Liver (tissue), 8 donors: ENCODE measurements at regions not wholly inside any gene's neighbourhood (a gene's known extent, or its start where the extent isn't known, plus 50 kb on each side); places are given as distances from the start of the nearest gene placed in this dataset.

Experiments used
- DNase-seq: peaks from one replicate; pipeline ENCODE4 v3.0.0-alpha.2; 2017; ENCODE audit warnings: low spot score
- H3K27ac ChIP-seq, 2 donors: one replicate each; pipeline ENCODE4 v1.7.0; 2013; ENCODE audit warnings: inconsistent platforms in 2 of 2, low read length in 2 of 2, control low read depth in 1 of 2, low read depth in 1 of 2, mild to moderate bottlenecking in 1 of 2
- H3K27me3 ChIP-seq, 4 donors: one replicate each; pipeline versions ENCODE4 v1.6.1 to v1.7.0; 2013; ENCODE audit warnings: low read length in 3 of 4, inconsistent platforms in 1 of 4, mild to moderate bottlenecking in 1 of 4, moderate library complexity in 1 of 4; ENCODE audit not compliant: control insufficient read depth in 4 of 4, insufficient read depth in 4 of 4
- H3K36me3 ChIP-seq, 4 donors: one replicate each; pipeline versions ENCODE4 v1.6.1 to v1.7.0; 2013; ENCODE audit warnings: low read length in 3 of 4, mild to moderate bottlenecking in 3 of 4, low read depth in 1 of 4, moderate library complexity in 1 of 4; ENCODE audit not compliant: control insufficient read depth in 4 of 4, insufficient read depth in 3 of 4
- H3K4me1 ChIP-seq, 4 donors: one replicate each; pipeline versions ENCODE4 v1.6.1 to v1.7.0; 2013; ENCODE audit warnings: low read length in 3 of 4, mild to moderate bottlenecking in 3 of 4, moderate library complexity in 1 of 4; ENCODE audit not compliant: control insufficient read depth in 4 of 4, insufficient read depth in 4 of 4
- H3K4me3 ChIP-seq, 3 donors: one replicate each; pipeline versions ENCODE4 v1.6.1 to v1.7.0; 2013; ENCODE audit warnings: low read length in 3 of 3, control low read depth in 1 of 3, low read depth in 1 of 3, mild to moderate bottlenecking in 1 of 3
- H3K9ac ChIP-seq, 2 donors: one replicate each; pipeline ENCODE4 v1.7.0; 2013; ENCODE audit warnings: low read length in 2 of 2, mild to moderate bottlenecking in 2 of 2, moderate library complexity in 2 of 2, control low read depth in 1 of 2, low read depth in 1 of 2
- H3K9me3 ChIP-seq, 4 donors: one replicate each; pipeline versions ENCODE4 v1.6.1 to v1.7.0; 2013; ENCODE audit warnings: low read length in 3 of 4; ENCODE audit not compliant: control insufficient read depth in 4 of 4
- ATF3 ChIP-seq: IDR thresholded peaks from 2 replicates; pipeline ENCODE4 v1.6.1; 2016; ENCODE audit warnings: antibody characterized with exemption
- CTCF ChIP-seq: fragments of 150-350 bp; IDR thresholded peaks from 2 replicates; pipeline ENCODE4 v1.5.1; 2017; ENCODE audit warnings: improper control_type of control experiment, low read depth, low read length; ENCODE audit not compliant: missing input control
- EGR1 ChIP-seq, 2 donors: IDR thresholded peaks; 2 replicates each; pipeline ENCODE4 v1.6.1; 2016 to 2018; ENCODE audit warnings: antibody characterized with exemption in 2 of 2, low read depth in 2 of 2
- FOXA1 ChIP-seq: IDR thresholded peaks from 2 replicates; pipeline ENCODE4 v1.6.1; 2016; ENCODE audit warnings: antibody characterized with exemption
- FOXA2 ChIP-seq: IDR thresholded peaks from 2 replicates; pipeline ENCODE4 v1.6.1; 2016; ENCODE audit warnings: antibody characterized with exemption
- GABPA ChIP-seq, 2 donors: IDR thresholded peaks in 1 of 2; conservative IDR thresholded peaks in 1 of 2; 2 replicates each; pipeline ENCODE4 v1.6.1; 2016; ENCODE audit warnings: antibody characterized with exemption in 2 of 2, mild to moderate bottlenecking in 1 of 2, moderate library complexity in 1 of 2
- HNF4A ChIP-seq, 2 donors: conservative IDR thresholded peaks; 2 replicates each; pipeline ENCODE4 v1.6.1; 2016; ENCODE audit warnings: antibody characterized with exemption in 2 of 2, mild to moderate bottlenecking in 2 of 2
- HNF4G ChIP-seq: IDR thresholded peaks from 2 replicates; pipeline ENCODE4 v1.6.1; 2016; ENCODE audit warnings: antibody characterized with exemption
- JUND ChIP-seq, 2 donors: IDR thresholded peaks; 2 replicates each; pipeline ENCODE4 v1.6.1; 2016; ENCODE audit warnings: antibody characterized with exemption in 2 of 2
- MAX ChIP-seq: IDR thresholded peaks from 2 replicates; pipeline ENCODE4 v1.6.1; 2016; ENCODE audit warnings: antibody characterized with exemption
- NR2F2 ChIP-seq: IDR thresholded peaks from 2 replicates; pipeline ENCODE4 v1.6.1; 2016; ENCODE audit warnings: antibody characterized with exemption
- RAD21 ChIP-seq, 2 donors: IDR thresholded peaks; 2 replicates each; pipeline ENCODE4 v1.6.1; 2016; ENCODE audit warnings: antibody characterized with exemption in 2 of 2, mild to moderate bottlenecking in 2 of 2
- REST ChIP-seq: IDR thresholded peaks from 2 replicates; pipeline ENCODE4 v1.6.1; 2016; ENCODE audit warnings: antibody characterized with exemption, mild to moderate bottlenecking
- RXRA ChIP-seq, 2 donors: IDR thresholded peaks; 2 replicates each; pipeline ENCODE4 v1.6.1; 2017 to 2018; ENCODE audit warnings: antibody characterized with exemption in 2 of 2, mild to moderate bottlenecking in 1 of 2
- SP1 ChIP-seq: IDR thresholded peaks from 2 replicates; pipeline ENCODE4 v1.6.1; 2018; ENCODE audit warnings: antibody characterized with exemption, mild to moderate bottlenecking
- TAF1 ChIP-seq: conservative IDR thresholded peaks from 2 replicates; pipeline ENCODE4 v1.6.1; 2016; ENCODE audit warnings: antibody characterized with exemption, mild to moderate bottlenecking
- YY1 ChIP-seq: IDR thresholded peaks from 2 replicates; pipeline ENCODE4 v1.6.1; 2016; ENCODE audit warnings: antibody characterized with exemption, mild to moderate bottlenecking
- ZBTB33 ChIP-seq: IDR thresholded peaks from 2 replicates; pipeline ENCODE4 v1.6.1; 2016; ENCODE audit warnings: antibody characterized with exemption
- WGBS: extraction: QIAGEN DNeasy Blood & Tissue Kit; methylation state at CpG from one replicate; pipeline ENCODE4 v1.1.7; 2013; 5-methylcytosine and 5-hydroxymethylcytosine counted together
- donor health status: healthy.
- donor health status: healthy.
- donor health status: healthy.
- donor health status: healthy.
- donor health status: healthy.

GRCh38 chr16:6692874-6693273 is 639.8 kb upstream of the RBFOX1 start:
- H3K27me3 ChIP-seq: no peaks in the 10 kb centered on the region
- H3K27ac ChIP-seq: no peak overlapping the region
- peaks cover 0 to 2% (median 0%) of the 10 kb centered on the region in 4 donors for H3K9me3 ChIP-seq
- 93% methylated on average over 5 of the region's 5 CpGs for WGBS
- H3K36me3 ChIP-seq: no peaks in the 10 kb centered on the region
- no peak for TF ChIP-seq EGR1 (IDR thresholded peaks at IDR 0.05; ENCODE audit: low read depth in 2 of 2)
- no peak for TF ChIP-seq NR2F2
- TF ChIP-seq YY1: no peak
- DNase-seq: no peak
- H3K4me1 ChIP-seq: no peaks in the 10 kb centered on the region
- no peak overlapping the region for H3K9ac ChIP-seq
- H3K4me3 ChIP-seq: no peak overlapping the region

- Histone ChIP-seq H3K9ac (no peak overlapping the region), H3K4me3 (no peak overlapping the region), H3K36me3 (no peaks in the 10 kb centered on the region), H3K27ac (no peak overlapping the region), H3K4me1 (no peaks in the 10 kb centered on the region), H3K27me3 (no peaks in the 10 kb centered on the region), H3K9me3 (peaks cover 0 to 5% (median 0%) of the 10 kb centered on the region in 4 donors)
- 61% methylated on average over 4 of the region's 4 CpGs for WGBS
- DNase-seq: no peak
- no peak for TF ChIP-seq SP1
- no peak for TF ChIP-seq RAD21 (IDR thresholded peaks at IDR 0.05)
- no peak for TF ChIP-seq HNF4A (conservative IDR thresholded peaks at IDR 0.05)
- no peak for TF ChIP-seq ATF3
- TF ChIP-seq TAF1: no peak
- no peak for TF ChIP-seq FOXA1
- TF ChIP-seq YY1: no peak
- TF ChIP-seq HNF4G: no peak
- no peak for TF ChIP-seq JUND (IDR thresholded peaks at IDR 0.05)
- no peak for TF ChIP-seq FOXA2
- no peak for TF ChIP-seq REST
- TF ChIP-seq RXRA (IDR thresholded peaks at IDR 0.05): no peak
- no peak for TF ChIP-seq EGR1 (IDR thresholded peaks at IDR 0.05; ENCODE audit: low read depth in 2 of 2)
- no peak for TF ChIP-seq GABPA (IDR thresholded peaks at IDR 0.05 in 1 of 2, conservative IDR thresholded peaks at IDR 0.05 in 1 of 2)
- TF ChIP-seq ZBTB33: no peak
- TF ChIP-seq MAX: no peak
- TF ChIP-seq CTCF: no peak
- no peak for TF ChIP-seq NR2F2
Observed at GRCh38 chr16:6690741-6691140, 641.9 kb upstream of the RBFOX1 start.
